ENCODE measurements at regions not wholly inside any gene's neighbourhood (a gene's known extent, or its start where the extent isn't known, plus 50 kb on each side); places are given as distances from the start of the nearest gene placed in this dataset.

DNA sequence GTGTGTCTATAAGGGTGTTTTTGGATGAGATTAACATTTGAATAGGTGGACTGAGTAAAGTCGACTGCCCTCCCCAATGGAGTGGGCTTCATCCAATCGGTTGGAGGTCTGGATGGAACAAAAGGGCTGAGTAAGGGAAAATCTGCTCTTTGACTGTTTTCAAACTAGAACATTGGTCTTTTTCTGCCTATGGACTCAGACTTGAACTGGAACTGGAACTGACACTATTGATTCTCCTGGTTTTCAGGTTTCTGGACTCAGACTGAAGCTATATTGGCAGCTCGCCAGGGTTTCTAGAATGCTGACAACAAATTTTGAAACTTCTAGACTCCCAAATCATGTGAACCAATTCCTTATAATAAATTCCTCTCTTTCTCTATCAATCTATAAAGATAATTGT is 498.9 kb upstream of the EPHA7 start:
- Histone ChIP-seq H3K27ac (ENCODE audit: low read depth in 1 of 2, low read length in 2 of 2) (peak overlapping the region; percentile 71 to 85), H3K9me3 (ENCODE audit: control insufficient read depth in 4 of 4, low read length in 3 of 4) (peaks cover 0 to 3% (median 0%) of the 10 kb centered on the region in 4 donors), H3K27me3 (ENCODE audit: control insufficient read depth in 4 of 4, insufficient read depth in 4 of 4, low read length in 3 of 4) (no peaks in the 10 kb centered on the region), H3K9ac (ENCODE audit: low read depth in 1 of 2, low read length in 2 of 2) (no peak overlapping the region), H3K4me3 (ENCODE audit: low read depth in 1 of 3, low read length in 3 of 3) (no peak overlapping the region), H3K36me3 (ENCODE audit: control insufficient read depth in 4 of 4, insufficient read depth in 3 of 4, low read depth in 1 of 4, low read length in 3 of 4) (no peaks in the 10 kb centered on the region), H3K4me1 (ENCODE audit: control insufficient read depth in 4 of 4, insufficient read depth in 4 of 4, low read length in 3 of 4) (peaks cover 0 to 4% (median 0%) of the 10 kb centered on the region in 4 donors)
- WGBS = 56% methylated on average over 3 of the region's 3 CpGs
- TF ChIP-seq TAF1 (conservative IDR thresholded peaks at IDR 0.05) (no peak), RXRA (IDR thresholded peaks at IDR 0.05) (peak in 1 of 2 donors; percentile 49), HNF4A (conservative IDR thresholded peaks at IDR 0.05) (peak; percentile 18 to 71), RAD21 (IDR thresholded peaks at IDR 0.05) (no peak)
- TF ChIP-seq, protein P1, sequence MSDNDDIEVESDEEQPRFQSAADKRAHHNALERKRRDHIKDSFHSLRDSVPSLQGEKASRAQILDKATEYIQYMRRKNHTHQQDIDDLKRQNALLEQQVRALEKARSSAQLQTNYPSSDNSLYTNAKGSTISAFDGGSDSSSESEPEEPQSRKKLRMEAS (IDR thresholded peaks at IDR 0.05) = peak; percentile 15
- DNase-seq (ENCODE audit: low spot score) = no peak

DNA sequence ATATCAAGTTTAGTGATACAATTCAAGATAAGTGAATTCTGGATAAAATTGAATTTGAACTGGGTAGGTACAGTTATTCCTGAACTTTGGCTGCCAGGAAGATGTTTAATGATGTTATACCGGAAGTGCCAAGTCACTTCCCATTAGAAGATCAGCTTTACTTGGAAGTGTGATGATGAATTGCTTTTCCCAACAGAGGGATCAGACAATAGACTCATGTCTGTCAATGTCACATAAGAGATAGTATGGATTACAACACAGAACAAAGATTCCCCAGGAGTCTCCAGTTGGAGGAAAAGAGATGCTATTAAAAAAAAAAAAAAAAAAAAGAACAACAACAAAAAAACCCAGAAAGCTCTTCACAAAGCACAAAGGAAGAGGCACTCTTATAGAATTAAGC is 497.9 kb upstream of the EPHA7 start:
- H3K36me3 ChIP-seq (ENCODE audit: control insufficient read depth in 4 of 4, insufficient read depth in 3 of 4, low read depth in 1 of 4, low read length in 3 of 4) = no peaks in the 10 kb centered on the region
- 83% methylated on average over 1 of the region's 1 CpG for WGBS
- TF ChIP-seq, protein P1 (IDR thresholded peaks at IDR 0.05) = no peak
- DNase-seq (ENCODE audit: low spot score) = no peak
- no peak overlapping the region for H3K9ac ChIP-seq (ENCODE audit: low read depth in 1 of 2, low read length in 2 of 2)
- peaks cover 0 to 4% (median 0%) of the 10 kb centered on the region in 4 donors for H3K4me1 ChIP-seq (ENCODE audit: control insufficient read depth in 4 of 4, insufficient read depth in 4 of 4, low read length in 3 of 4)
- H3K4me3 ChIP-seq (ENCODE audit: low read depth in 1 of 3, low read length in 3 of 3) = no peak overlapping the region
- no peak overlapping the region for H3K27ac ChIP-seq (ENCODE audit: low read depth in 1 of 2, low read length in 2 of 2)
- peaks cover 0 to 3% (median 0%) of the 10 kb centered on the region in 4 donors for H3K9me3 ChIP-seq (ENCODE audit: control insufficient read depth in 4 of 4, low read length in 3 of 4)
- no peaks in the 10 kb centered on the region for H3K27me3 ChIP-seq (ENCODE audit: control insufficient read depth in 4 of 4, insufficient read depth in 4 of 4, low read length in 3 of 4)

DNA sequence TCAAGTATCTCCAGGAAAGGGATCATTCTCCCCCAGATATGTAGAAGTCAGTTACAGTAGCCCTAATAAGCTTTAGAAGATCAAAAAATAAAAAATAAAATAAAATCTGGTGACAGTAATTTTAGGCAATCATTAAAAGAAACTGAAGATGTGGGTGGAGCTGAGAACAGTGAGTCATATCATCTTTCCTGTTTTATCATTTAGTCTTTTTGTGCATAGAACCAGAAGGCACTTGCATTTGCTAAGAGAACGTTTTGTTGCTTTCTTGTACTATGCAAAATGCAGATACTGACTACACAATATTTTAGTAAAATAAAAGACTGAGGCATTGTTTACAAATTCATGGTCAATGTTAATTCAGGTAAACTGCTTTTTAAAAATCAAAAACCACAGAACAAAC is 497.4 kb upstream of the EPHA7 start:
- no peak overlapping the region for H3K4me3 ChIP-seq (ENCODE audit: low read depth in 1 of 3, low read length in 3 of 3)
- peaks cover 0 to 3% (median 0%) of the 10 kb centered on the region in 4 donors for H3K9me3 ChIP-seq (ENCODE audit: control insufficient read depth in 4 of 4, low read length in 3 of 4)
- no peak overlapping the region for H3K27ac ChIP-seq (ENCODE audit: low read depth in 1 of 2, low read length in 2 of 2)
- no peak for TF ChIP-seq YY1 (IDR thresholded peaks at IDR 0.05)
- TF ChIP-seq, protein P1 (IDR thresholded peaks at IDR 0.05) = no peak
- TF ChIP-seq HNF4A (conservative IDR thresholded peaks at IDR 0.05) = no peak
- TF ChIP-seq GABPA (IDR thresholded peaks at IDR 0.05 in 1 of 2, conservative IDR thresholded peaks at IDR 0.05 in 1 of 2) = no peak
- no peak for TF ChIP-seq RXRA (IDR thresholded peaks at IDR 0.05)
- TF ChIP-seq, protein P2, sequence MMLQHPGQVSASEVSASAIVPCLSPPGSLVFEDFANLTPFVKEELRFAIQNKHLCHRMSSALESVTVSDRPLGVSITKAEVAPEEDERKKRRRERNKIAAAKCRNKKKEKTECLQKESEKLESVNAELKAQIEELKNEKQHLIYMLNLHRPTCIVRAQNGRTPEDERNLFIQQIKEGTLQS (IDR thresholded peaks at IDR 0.05) = no peak
- TF ChIP-seq SP1 (IDR thresholded peaks at IDR 0.05) = no peak
- TF ChIP-seq TAF1 (conservative IDR thresholded peaks at IDR 0.05) = no peak
- no peak for TF ChIP-seq RAD21 (IDR thresholded peaks at IDR 0.05)
- TF ChIP-seq EGR1 (IDR thresholded peaks at IDR 0.05; ENCODE audit: low read depth in 2 of 2) = no peak
- no peak for TF ChIP-seq FOXA1 (IDR thresholded peaks at IDR 0.05)
- TF ChIP-seq, protein P3, sequence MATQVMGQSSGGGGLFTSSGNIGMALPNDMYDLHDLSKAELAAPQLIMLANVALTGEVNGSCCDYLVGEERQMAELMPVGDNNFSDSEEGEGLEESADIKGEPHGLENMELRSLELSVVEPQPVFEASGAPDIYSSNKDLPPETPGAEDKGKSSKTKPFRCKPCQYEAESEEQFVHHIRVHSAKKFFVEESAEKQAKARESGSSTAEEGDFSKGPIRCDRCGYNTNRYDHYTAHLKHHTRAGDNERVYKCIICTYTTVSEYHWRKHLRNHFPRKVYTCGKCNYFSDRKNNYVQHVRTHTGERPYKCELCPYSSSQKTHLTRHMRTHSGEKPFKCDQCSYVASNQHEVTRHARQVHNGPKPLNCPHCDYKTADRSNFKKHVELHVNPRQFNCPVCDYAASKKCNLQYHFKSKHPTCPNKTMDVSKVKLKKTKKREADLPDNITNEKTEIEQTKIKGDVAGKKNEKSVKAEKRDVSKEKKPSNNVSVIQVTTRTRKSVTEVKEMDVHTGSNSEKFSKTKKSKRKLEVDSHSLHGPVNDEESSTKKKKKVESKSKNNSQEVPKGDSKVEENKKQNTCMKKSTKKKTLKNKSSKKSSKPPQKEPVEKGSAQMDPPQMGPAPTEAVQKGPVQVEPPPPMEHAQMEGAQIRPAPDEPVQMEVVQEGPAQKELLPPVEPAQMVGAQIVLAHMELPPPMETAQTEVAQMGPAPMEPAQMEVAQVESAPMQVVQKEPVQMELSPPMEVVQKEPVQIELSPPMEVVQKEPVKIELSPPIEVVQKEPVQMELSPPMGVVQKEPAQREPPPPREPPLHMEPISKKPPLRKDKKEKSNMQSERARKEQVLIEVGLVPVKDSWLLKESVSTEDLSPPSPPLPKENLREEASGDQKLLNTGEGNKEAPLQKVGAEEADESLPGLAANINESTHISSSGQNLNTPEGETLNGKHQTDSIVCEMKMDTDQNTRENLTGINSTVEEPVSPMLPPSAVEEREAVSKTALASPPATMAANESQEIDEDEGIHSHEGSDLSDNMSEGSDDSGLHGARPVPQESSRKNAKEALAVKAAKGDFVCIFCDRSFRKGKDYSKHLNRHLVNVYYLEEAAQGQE (IDR thresholded peaks at IDR 0.05) = no peak
- no peak for TF ChIP-seq NR2F2 (IDR thresholded peaks at IDR 0.05)
- TF ChIP-seq, protein P4, sequence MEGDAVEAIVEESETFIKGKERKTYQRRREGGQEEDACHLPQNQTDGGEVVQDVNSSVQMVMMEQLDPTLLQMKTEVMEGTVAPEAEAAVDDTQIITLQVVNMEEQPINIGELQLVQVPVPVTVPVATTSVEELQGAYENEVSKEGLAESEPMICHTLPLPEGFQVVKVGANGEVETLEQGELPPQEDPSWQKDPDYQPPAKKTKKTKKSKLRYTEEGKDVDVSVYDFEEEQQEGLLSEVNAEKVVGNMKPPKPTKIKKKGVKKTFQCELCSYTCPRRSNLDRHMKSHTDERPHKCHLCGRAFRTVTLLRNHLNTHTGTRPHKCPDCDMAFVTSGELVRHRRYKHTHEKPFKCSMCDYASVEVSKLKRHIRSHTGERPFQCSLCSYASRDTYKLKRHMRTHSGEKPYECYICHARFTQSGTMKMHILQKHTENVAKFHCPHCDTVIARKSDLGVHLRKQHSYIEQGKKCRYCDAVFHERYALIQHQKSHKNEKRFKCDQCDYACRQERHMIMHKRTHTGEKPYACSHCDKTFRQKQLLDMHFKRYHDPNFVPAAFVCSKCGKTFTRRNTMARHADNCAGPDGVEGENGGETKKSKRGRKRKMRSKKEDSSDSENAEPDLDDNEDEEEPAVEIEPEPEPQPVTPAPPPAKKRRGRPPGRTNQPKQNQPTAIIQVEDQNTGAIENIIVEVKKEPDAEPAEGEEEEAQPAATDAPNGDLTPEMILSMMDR (IDR thresholded peaks at IDR 0.05; ENCODE audit: low read depth, low read length, missing input control) = no peak
- TF ChIP-seq, protein P5, sequence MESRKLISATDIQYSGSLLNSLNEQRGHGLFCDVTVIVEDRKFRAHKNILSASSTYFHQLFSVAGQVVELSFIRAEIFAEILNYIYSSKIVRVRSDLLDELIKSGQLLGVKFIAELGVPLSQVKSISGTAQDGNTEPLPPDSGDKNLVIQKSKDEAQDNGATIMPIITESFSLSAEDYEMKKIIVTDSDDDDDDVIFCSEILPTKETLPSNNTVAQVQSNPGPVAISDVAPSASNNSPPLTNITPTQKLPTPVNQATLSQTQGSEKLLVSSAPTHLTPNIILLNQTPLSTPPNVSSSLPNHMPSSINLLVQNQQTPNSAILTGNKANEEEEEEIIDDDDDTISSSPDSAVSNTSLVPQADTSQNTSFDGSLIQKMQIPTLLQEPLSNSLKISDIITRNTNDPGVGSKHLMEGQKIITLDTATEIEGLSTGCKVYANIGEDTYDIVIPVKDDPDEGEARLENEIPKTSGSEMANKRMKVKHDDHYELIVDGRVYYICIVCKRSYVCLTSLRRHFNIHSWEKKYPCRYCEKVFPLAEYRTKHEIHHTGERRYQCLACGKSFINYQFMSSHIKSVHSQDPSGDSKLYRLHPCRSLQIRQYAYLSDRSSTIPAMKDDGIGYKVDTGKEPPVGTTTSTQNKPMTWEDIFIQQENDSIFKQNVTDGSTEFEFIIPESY (IDR thresholded peaks at IDR 0.05) = no peak
- TF ChIP-seq FOXA2 (IDR thresholded peaks at IDR 0.05) = no peak
- no peak for TF ChIP-seq HNF4G (IDR thresholded peaks at IDR 0.05)
- no peak for TF ChIP-seq JUND (IDR thresholded peaks at IDR 0.05)
- no peaks in the 10 kb centered on the region for H3K36me3 ChIP-seq (ENCODE audit: control insufficient read depth in 4 of 4, insufficient read depth in 3 of 4, low read depth in 1 of 4, low read length in 3 of 4)
- H3K27me3 ChIP-seq (ENCODE audit: control insufficient read depth in 4 of 4, insufficient read depth in 4 of 4, low read length in 3 of 4) = no peaks in the 10 kb centered on the region
- WGBS = 59% methylated on average over 1 of the region's 1 CpG
- no peak for DNase-seq (ENCODE audit: low spot score)
- H3K9ac ChIP-seq (ENCODE audit: low read depth in 1 of 2, low read length in 2 of 2) = no peak overlapping the region
- peaks cover 0 to 4% (median 0%) of the 10 kb centered on the region in 4 donors for H3K4me1 ChIP-seq (ENCODE audit: control insufficient read depth in 4 of 4, insufficient read depth in 4 of 4, low read length in 3 of 4)
